Esophagus muscularis mucosa (tissue), 3 donors: ENCODE measurements at regions not wholly inside any gene's neighbourhood (a gene's known extent, or its start where the extent isn't known, plus 50 kb on each side); places are given as distances from the start of the nearest gene placed in this dataset.

Experiments
- CTCF ChIP-seq, 3 experiments: fragments of 200-600 bp in 2 of 3; fragments of 450-650 bp in 1 of 3; sonication (generic) in 2 of 3; IDR thresholded peaks; one replicate each; pipeline ENCODE4 v1.5.1; 2017 to 2019; ENCODE audit warnings: antibody characterized with exemption in 3 of 3, mild to moderate bottlenecking in 2 of 3, moderate library complexity in 1 of 3
- EP300 ChIP-seq: sonication (generic); formaldehyde crosslinking; IDR thresholded peaks from one replicate; pipeline ENCODE4 v1.6.1; 2017; ENCODE audit warnings: antibody characterized with exemption

GRCh38 chr10:2826675-2827074, 240.7 kb upstream of the PFKP start:
- no peak for TF ChIP-seq EP300
- no peak for TF ChIP-seq CTCF (IDR thresholded peaks at IDR 0.05)
